DMS153 (cell line): ENCODE measurements at regions not wholly inside any gene's neighbourhood (a gene's known extent, or its start where the extent isn't known, plus 50 kb on each side); places are given as distances from the start of the nearest gene placed in this dataset.

Experiments
- DNase-seq: peaks from one replicate; lab custom pipeline; 2025; lab: John Stamatoyannopoulos, UW

DNA sequence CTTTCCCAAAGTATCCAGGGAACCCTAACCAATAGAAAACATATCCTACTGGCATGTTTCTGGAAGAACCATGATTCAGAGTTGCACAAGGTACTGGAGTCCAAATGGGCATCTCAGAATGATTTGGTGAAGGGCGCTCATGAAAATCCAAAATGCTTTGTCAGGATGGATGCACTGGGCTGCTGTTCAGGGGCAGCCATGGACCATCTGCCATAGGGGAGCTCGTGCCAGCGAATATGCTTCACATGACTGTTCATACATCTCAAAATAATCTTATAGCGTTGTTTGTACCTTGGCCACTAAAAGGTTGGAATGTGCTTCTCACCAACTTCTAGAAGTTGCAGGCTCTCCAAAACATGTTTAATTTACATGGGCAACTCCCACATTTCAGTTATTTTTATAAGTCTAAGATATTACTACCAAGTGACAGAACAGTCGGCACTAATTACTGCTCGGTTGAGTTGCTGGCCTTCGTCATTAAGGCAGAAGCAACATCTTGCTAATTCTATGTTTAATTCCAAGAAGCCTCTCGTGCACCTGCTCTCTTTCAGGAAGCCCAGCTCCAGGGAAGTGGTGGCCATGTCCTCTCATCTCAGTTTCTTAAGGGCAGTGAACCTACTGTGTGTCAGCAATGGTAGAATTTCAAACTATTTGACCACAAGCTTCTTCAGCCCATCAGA is 1497.7 kb downstream of the TBC1D22A start:
- no peak for DNase-seq

DNA sequence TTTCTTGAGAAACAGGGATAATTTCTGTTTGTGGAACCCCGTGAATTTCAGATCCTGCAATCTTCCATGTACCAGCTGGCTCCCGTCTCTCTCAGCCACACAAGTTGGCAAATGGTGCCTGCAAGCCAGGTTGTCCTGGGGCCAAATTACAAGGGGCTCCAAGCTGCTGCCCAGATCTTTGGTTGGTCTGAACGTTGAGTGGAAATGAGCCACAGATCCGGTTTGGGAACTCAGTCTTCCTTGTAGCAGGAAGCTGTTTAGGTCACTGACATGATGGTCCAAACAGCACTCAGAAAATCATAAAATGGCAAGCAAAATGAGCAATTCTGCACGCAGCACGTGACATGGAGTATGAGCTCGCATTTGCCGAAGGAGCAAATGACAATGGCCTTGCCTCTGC is 1496.4 kb downstream of the TBC1D22A start:
- DNase-seq = no peak

DNA sequence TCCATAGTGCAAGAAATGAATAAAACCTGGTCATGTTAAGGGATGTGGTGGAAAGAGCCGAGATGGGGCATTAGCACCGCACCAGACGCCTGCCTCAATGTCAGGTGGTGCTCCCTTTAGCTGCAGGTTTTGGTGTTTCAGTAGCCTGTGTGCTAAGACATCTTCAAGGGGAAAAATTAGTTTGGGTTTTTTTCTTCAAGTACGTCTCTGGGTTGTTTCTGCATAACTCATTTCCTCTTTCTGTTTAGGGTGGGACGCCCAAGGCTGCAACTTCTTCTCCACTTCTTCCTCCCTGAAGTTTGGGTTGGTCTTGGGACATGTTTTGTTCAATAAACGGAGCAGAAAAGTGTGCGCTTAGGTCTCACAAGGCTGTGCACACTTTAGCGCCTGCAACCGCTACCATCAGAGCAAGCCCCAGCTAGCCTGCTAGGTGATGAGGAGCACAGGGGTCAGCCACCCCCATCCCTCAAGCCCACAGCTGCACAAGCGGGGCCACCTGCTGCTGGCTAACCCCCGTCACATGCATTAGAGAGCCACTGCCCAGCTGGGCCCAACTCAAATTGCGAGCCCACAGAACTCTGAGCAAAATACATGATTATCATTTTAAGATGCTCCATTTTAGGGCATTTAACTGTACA is 1495.7 kb downstream of the TBC1D22A start:
- DNase-seq = no peak

DNA sequence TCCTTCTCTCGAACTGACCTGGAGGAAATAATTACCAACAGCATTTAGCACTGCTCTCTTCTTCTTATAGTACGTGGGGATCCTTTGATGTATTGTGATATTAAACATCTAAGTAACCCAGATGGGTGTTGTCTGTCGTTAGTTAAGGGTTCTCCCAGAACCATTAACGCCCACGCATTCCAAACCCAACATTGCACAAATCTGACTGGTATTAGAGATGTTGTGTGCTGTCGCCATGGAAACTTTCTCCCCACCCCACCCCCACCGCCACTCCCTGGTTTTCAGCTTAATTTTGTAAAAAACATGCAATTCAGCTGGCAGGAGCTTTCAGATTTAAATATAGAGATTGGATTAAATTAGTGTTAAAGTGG is 1495.2 kb downstream of the TBC1D22A start:
- no peak for DNase-seq

DNA sequence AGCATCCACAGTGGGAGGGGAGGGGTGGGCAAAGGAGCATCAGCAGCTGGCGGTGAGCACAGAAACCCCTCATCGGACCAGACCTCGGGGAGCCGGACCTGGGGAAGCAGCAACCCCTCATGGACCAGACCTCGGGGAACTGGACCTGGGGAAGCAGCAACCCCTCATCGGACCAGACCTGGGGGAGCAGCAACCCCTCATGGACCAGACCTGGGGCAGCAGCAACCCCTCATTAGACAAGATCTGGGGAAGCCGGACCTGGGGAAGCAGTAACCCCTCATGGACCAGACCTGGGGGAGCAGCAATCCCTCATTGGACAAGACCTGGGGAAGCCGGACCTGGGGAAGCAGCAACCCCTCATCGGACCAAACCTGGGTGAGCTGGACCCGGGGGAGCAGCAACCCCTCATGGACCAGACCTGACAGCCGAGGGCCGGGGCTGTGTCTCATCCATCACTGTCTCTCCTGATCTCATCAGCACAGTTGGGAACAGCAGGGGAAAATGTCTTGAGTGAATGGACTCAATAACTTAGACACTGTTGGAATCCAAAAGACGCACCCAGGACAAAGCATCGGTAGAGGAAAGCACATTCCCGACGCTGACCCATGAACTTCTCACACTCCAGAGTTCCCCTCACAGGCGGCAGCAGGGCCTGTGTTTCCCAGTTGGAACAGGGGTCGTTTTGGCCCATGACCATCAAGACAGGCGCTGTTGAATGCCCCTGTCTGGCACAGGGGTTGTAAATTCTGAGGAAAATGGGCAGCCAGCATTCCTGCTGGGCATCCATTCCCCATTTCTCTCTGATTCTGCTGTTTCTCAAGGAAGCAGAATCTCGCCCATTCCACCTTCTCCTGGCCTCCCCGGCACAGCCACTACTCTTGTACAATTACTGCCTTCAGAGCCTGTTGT is 1494.6 kb downstream of the TBC1D22A start:
- DNase-seq = no peak

DNA sequence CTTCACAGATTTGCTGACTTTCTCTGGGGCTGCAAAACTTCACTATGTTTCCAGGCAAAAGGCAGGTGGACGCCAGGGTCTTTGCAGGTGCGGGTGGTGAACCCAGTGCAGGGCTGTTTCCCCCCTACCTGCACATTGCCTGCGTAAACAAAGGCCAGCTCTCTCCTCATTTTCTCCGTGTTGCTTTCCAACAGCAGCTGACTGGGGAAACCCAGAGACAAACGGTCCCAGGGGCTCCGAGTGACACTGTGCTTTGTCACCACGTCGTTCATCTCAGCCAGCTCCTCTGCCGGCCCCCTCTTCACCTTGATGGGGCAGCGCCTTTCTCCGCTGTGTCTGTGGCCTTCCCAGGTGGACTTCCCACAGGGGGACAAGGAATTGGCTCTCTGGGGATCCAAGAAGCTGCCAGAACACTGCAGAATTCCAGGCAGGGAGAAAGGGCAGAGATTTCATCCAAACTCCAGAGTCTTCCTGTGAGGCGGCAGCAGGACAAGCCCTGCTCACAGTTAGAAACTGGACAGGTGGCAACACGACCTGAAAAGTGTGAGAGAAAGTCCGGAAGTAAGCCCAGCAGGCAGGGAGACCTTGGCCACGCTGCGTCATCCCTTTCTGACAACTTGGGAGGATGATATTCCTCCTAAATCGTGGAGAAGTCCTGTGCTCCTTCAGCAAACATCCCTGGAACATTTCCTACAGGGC is 1493.7 kb downstream of the TBC1D22A start:
- no peak for DNase-seq

DNA sequence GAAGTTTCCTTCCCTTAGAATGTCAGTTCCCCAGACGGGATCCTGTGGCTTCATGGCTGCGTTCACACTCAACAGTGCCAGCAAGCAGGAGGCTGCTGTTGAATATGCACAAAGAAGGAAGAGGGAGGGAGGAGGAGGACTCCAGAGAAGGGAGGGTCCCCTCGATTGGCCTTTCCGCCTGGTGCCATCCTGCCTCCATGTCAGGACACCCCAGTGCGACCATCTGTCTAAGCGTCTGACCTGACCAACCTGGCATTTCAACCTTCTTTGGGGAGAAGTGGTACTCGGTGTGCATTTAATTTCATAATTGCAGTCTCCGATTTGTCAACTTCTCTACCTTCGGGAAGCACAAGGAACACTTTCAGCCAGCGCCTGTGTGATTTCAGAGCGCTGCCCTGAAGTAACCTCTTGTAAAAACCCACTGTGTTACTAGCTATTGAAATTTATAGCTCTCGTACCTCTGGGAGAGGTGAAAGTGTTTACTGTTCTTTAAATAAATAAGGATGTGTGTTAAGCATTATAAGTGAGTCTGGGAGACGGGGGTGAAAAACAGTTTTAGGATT is 1491.9 kb downstream of the TBC1D22A start:
- DNase-seq = peak; percentile 77

DNA sequence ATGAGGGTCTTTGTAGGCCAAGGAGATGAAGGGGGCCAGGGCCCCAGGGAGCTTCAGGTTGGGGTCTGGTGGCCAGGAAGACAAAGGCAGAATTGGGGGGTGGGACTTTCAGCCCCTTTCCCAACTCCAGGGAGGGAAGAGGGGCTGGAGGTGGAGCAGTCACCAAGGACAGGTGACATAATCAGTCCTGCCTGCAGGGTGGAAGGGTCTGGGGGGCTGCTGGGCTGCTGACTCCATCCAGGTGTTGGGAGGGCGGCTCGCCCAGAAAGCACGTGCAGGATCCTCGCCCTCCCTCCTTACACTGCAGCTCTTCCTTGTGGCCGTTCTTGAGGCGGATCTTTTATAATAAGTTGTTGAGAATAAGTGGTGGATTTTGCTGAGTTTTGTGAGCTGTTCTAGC is 1491.1 kb downstream of the TBC1D22A start:
- DNase-seq = no peak

DNA sequence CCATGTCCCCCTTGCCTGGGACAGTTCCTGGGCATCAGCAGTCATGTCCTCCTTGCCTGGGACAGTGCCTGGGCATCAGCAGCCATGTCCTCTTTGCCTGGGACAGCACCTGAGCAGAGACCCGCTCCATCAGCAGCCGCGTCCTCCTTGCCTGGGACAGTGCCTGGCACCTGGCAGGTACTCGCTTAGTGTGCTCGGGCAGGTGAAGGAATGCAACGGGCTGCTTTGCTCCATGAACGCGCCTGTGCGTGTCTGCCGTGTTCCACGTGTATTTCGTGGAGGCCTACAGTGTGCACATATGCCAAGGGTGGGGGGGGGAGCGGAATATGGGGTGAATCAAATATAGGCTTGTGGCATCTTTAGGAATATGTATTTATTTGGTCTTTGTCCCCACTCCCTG is 1490.7 kb downstream of the TBC1D22A start:
- DNase-seq = no peak

DNA sequence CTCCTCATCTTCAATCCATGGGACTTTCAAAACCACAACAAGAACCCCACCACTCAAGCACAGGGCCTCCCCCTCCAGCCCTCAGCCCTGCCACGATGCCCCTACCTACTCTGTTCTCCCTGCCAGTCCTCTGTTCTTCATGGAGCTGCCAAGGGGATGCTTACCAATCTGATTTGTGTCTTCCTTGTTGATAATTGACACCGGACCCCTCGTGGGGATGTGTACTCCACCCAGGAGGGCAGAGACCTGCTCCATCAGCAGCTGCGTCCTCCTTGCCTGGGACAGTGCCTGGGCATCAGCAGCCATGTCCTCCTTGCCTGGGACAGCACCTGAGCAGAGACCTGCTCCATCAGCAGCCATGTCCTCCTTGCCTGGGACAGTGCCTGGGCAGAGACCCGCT is 1489.2 kb downstream of the TBC1D22A start:
- DNase-seq = no peak

DNA sequence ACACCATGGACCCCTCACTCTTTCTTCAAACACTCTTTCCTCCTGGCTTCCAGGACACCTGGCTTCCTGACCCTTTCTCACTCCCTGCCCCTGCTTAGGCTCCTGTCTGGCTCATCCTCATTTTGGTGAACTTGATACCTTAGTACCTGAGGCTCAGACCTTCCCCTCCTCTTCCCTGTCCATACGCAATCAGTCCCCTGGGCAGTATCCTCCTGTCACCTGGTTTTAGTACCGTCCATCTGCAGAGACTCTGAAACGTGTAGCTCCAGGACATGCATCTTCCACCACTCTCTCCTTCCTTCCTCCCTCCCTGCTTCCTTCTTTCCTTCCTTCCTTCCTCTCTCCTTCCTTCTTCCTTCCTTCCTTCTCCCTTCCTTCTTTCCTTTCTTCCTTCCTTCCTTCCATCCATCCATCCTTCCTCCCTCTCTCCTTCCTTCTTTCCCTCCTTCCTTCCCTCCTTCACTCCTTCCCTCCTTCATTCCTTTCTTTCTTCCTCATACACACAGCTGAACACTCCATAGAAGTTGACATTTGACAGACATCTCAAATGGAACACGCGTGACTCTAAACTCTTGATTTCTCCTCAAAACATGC is 1488.6 kb downstream of the TBC1D22A start:
- no peak for DNase-seq

DNA sequence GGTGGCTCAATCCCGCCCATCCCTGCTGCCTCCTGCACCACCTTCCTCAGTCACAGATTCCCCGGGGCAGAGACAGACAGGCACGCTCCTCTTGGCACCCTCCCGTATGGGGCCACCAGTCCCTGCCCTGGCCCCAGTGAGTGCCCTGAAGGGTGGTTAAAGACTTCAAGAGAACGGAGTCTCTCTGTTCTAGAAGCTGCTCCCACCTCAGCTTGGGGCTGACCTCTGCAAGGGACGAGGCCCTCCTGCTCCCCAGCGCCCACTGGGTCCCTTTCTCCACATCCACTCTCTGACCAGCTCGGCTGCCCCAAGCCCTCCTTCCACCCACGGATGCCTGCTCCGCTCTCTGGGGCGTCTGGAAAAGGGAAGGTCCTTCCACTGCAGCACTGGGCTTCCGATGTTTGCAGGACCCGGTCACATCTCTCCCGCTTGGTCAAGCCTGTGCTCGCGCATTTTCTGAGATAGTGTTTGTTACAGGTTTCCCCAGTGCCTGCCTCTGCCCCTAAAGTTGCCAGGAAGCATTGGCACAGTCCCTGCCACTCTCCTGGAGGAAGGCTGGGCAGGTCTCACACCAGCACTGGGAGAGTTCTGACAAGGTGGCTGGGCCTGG is 1487.9 kb downstream of the TBC1D22A start:
- no peak for DNase-seq

DNA sequence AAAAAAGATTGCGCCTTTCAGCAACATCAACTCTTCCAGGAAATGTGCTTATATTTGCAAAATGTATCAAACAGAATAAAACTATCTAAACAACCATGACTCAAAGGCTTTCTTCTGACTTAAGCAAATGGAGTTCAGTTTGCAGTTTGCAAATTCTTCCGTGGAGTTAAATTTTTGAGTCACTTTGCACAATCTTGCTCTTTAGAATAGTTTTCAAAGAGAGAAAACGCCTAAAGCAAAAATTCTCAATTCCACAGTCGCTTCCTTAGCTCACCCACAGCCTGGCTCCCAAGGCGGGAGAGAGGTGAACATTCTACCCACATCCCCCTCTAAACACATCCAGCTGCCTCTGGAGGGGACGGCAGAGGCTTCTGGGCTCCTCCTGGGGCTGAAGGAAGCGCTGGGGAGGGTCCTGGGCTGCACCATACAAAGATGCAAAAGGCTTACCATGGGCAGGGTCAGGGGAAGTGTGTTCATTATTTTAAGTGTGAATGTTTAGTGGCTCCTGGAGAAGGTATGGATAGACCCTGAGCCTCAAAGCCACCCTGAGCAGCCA is 1487.3 kb downstream of the TBC1D22A start:
- no peak for DNase-seq

DNA sequence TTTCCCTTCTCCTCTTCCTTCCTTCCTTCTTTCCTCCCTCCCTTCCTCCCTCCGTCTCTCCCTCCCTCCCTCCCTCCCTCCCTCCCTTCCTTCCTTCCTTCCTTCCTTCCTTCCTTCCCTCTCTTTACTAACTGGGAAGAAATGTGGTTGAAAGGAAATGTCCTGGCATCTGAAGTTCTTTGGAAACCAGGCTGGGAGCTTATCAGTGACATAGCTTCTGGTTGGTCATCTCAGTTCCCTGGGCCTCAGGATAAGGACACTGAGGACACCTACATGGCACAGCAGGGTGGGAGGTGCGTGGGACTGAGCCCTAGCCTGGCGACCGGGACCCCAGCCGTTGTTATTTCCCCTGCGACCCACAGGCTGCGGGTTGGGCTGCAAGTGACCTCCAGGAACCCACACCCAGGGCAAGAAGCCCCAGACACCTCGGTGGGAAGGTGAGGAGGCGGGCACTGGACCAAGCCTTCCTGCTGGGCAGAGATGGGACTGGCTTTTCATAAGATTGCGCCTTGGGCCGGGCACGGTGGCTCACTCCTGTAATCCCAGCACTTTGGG is 1486.5 kb downstream of the TBC1D22A start:
- DNase-seq = no peak

DNA sequence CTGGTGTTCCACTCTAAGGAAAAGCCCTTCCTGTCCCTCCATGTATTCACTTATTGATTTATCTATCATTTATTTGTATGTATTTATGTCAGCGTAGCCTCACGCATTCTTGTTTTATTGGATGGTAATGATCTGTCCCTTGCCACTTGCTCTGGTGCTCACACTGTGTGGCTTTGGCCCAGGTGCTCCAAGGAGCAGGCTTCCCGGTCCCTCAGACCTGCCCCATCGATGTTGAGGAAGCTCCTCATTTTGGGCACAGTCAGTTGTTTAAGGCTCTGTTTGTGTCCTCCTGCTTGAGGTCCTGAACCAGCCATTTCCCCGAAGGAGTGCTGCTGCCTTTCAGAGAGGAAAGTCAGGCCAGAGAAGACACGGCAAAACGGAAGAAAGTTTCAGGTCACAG is 1485.4 kb downstream of the TBC1D22A start:
- no peak for DNase-seq

DNA sequence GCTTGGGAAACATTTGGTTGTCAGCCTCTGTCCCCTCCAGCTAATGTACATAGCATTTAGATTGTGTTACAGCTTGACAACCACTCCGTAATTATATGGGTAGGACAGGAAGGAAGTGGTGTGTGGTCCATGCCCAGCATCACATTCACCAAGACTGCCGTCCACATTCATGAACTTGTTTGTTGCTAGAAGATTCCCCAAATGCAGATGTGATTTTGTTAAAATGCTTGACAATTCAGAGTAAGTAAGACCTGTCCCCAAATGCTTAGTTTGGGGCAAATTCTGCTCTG is 1482.7 kb downstream of the TBC1D22A start:
- DNase-seq = no peak

DNA sequence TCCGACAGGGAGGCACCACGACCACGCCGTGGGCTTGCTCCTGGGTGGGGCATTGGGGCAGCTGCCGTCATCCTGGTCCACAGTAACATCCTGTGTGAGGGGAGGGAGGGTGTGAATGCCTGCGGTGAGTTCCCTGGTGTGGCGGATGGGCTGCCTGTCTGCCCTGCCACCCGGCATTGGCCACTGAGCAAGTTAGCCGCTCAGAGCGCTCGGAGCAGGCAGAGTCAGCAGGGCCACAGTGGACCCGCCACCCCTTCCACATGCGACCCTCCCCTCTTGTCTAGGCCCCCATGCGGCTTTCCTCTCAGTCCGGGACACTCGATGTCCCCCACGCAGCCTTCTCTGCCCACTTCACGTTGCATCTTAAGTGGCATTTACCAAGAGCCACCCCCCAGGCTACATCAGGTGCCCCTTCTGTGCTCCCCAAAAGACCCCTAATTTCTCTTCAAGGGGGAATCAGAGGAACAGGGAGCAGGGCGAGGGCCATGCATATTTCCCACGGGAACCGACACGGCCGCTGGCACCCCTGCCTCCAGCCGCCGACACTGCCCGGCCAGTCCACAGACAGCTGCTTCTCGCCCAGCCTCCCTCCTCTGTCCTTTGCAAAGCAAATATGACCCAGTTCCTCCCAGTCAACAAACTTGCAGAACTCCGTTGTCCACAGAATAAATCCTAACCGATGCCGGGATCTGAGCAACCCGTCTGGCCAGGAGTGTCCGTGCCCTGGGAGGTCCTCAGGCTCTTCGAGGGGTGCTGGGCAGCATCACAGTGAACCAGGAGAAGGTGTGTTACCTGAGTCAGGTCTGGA is 1482.1 kb downstream of the TBC1D22A start:
- no peak for DNase-seq

DNA sequence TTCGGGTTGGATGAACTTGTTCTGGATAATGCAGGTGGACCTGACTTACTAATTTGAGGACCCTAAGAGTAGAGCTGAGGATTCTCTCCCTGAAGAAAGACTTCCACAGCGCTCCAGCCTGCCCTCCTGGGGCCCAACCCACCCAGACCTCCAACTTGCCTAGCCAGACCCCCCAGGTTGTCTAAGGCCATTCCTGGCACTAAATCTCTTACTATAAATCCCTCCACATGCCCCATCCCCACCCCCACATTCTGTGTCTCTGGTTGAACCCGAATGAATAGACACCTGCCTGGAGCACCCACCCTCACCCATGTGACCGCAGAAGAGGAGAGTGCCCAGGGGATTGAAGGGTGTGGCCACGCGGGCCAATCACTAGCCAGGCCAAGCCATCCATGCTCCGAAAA is 1480.0 kb downstream of the TBC1D22A start:
- no peak for DNase-seq

DNA sequence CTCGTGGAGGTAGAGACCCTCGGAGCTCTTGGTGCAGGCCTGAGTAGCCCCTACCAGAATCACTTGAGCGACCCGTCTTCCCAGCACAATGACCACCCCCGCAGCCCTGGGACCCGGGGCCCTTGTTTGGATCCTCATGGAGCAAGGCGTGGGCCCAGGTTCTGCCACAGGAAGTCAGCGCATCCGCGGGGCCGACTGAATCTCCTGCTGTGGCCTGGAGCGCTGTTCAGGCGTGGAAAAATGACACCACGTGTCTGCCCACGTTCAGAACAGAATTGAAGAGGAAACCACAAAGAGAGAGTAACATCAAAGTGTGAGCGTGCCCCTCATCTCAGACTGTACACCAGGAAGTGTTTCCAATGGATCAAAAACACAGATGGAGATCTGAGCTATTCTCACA is 1479.2 kb downstream of the TBC1D22A start:
- no peak for DNase-seq

DNA sequence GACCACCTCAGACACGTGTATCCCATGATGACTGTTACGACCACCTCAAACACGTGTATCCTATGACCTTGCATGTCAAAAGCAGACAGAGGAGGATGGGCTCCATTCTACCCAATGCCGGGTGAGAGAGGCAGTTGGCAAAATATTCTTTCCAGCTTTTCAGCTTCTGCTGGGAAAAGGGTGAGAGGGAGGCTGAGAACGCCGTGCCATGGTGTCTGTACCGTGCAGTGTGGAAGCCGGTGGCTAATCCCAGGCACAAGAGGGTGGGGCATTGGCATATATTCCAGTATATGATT is 1478.4 kb downstream of the TBC1D22A start:
- no peak for DNase-seq
